Right lobe of liver (tissue), 4 donors: ENCODE measurements at regions not wholly inside any gene's neighbourhood (a gene's known extent, or its start where the extent isn't known, plus 50 kb on each side); places are given as distances from the start of the nearest gene placed in this dataset.

Experiments used
- CTCF ChIP-seq, 4 donors: fragments of 200-600 bp in 3 of 4; fragments of 450-650 bp in 1 of 4; IDR thresholded peaks; one replicate each; pipeline versions ENCODE4 v1.5.1 to v1.8.0; 2016 to 2022; ENCODE audit warnings: antibody characterized with exemption in 4 of 4, mild to moderate bottlenecking in 2 of 4
- POLR2A ChIP-seq: fragments of 450-650 bp; IDR thresholded peaks from one replicate; pipeline ENCODE4 v1.6.1; 2017; ENCODE audit warnings: antibody characterized with exemption, mild to moderate bottlenecking
- donor health status: DM: no; HTN: no; CAD: no.
- donor health status: DM: no; HTN: no; CAD: no.
- donor health status: DM: no; HTN: yes; CAD: no.

GRCh38 chr3:110811050-110811449 is 260.6 kb upstream of the NECTIN3 start:
- TF ChIP-seq CTCF (IDR thresholded peaks at IDR 0.05) = no peak
- no peak for TF ChIP-seq POLR2A
